GM21360 (cell line): ENCODE measurements at regions not wholly inside any gene's neighbourhood (a gene's known extent, or its start where the extent isn't known, plus 50 kb on each side); places are given as distances from the start of the nearest gene placed in this dataset.
"Not testable (repeated sequence)": the region's sequence is repeated elsewhere in the genome, so short reads cannot be mapped to it uniquely, and the experiment has no call there.

Experiments used
- ATAC-seq: cut with Tn5 transposase; IDR thresholded peaks from one replicate; pipeline ENCODE4 v1.9.1; 2021; ENCODE audit warnings: mild to moderate bottlenecking, moderate library complexity; ENCODE audit not compliant: unreplicated experiment

- no peak for ATAC-seq
Measured at GRCh38 chr7:94305836-94306235, 88.9 kb upstream of the COL1A2 start.

GRCh38 chr7:94307399-94308048, 87.2 kb upstream of the COL1A2 start:
- no peak for ATAC-seq

- no peak for ATAC-seq
Measured at GRCh38 chr7:94311515-94311914, 83.2 kb upstream of the COL1A2 start.

- no peak for ATAC-seq
Measured at GRCh38 chr7:94313926-94314325, 80.8 kb upstream of the COL1A2 start.

- ATAC-seq: no peak
Measured at GRCh38 chr7:94314413-94315410, 80.0 kb upstream of the COL1A2 start.

- ATAC-seq: not testable (repeated sequence)
Measured at GRCh38 chr7:94321138-94321537, 73.6 kb upstream of the COL1A2 start.

- ATAC-seq: no peak
Measured at GRCh38 chr7:94323844-94324243, 70.9 kb upstream of the COL1A2 start.

- no peak for ATAC-seq
Measured at GRCh38 chr7:94324380-94325121, 70.1 kb upstream of the COL1A2 start.

- ATAC-seq: no peak
Measured at GRCh38 chr7:94325122-94325475, 69.6 kb upstream of the COL1A2 start.

- no peak for ATAC-seq
Measured at GRCh38 chr7:94330269-94331020, 64.2 kb upstream of the COL1A2 start.

GRCh38 chr7:94332571-94332970, 62.1 kb upstream of the COL1A2 start:
- ATAC-seq: no peak

- no peak for ATAC-seq
Measured at GRCh38 chr7:94333810-94334209, 60.9 kb upstream of the COL1A2 start.

GRCh38 chr7:94335586-94335985, 59.1 kb upstream of the COL1A2 start:
- ATAC-seq: no peak

- no peak for ATAC-seq
Measured at GRCh38 chr7:94336009-94336408, 58.7 kb upstream of the COL1A2 start.

- no peak for ATAC-seq
Measured at GRCh38 chr7:94338921-94339371, 55.7 kb upstream of the COL1A2 start.

GRCh38 chr7:94344826-94345225, 49.9 kb upstream of the COL1A2 start:
- ATAC-seq: no peak
